ENCODE measurements at regions not wholly inside any gene's neighbourhood (a gene's known extent, or its start where the extent isn't known, plus 50 kb on each side); places are given as distances from the start of the nearest gene placed in this dataset.

- peak; percentile 14 for TF ChIP-seq CTCF (IDR thresholded peaks at IDR 0.05; ENCODE audit: insufficient read depth, low read length)
- DNase-seq (ENCODE audit: low read depth): peak; percentile 50
These were observed 521.6 kb downstream of the PLPP3 start for GRCh38 chr1:56057466-56058405.

GRCh38 chr1:56056438-56057287 lies 522.7 kb downstream of the PLPP3 start:
- TF ChIP-seq CTCF (IDR thresholded peaks at IDR 0.05; ENCODE audit: insufficient read depth, low read length): no peak
- DNase-seq (ENCODE audit: low read depth): peak; percentile 67
- H3K4me3 ChIP-seq (ENCODE audit: low read depth, low read length): no peak overlapping the region

More at GRCh38 chr1:56057466-56058405, 521.6 kb downstream of the PLPP3 start:
- H3K4me3 ChIP-seq (ENCODE audit: low read depth, low read length): no peak overlapping the region

- H3K4me3 ChIP-seq (ENCODE audit: low read depth, low read length): no peak overlapping the region
- no peak for TF ChIP-seq CTCF (IDR thresholded peaks at IDR 0.05; ENCODE audit: insufficient read depth, low read length)
- no peak for DNase-seq (ENCODE audit: low read depth)
These were observed 524.4 kb downstream of the PLPP3 start for GRCh38 chr1:56054959-56055358.

- no peak for DNase-seq (ENCODE audit: low read depth)
- no peak overlapping the region for H3K4me3 ChIP-seq (ENCODE audit: low read depth, low read length)
These were observed 527.3 kb downstream of the PLPP3 start for GRCh38 chr1:56052041-56052440.

GRCh38 chr1:56050911-56051310 lies 528.5 kb downstream of the PLPP3 start:
- DNase-seq (ENCODE audit: low read depth): no peak
- no peak for TF ChIP-seq CTCF (IDR thresholded peaks at IDR 0.05; ENCODE audit: insufficient read depth, low read length)
- H3K4me3 ChIP-seq (ENCODE audit: low read depth, low read length): no peak overlapping the region

More at GRCh38 chr1:56052041-56052440, 527.3 kb downstream of the PLPP3 start:
- TF ChIP-seq CTCF (IDR thresholded peaks at IDR 0.05; ENCODE audit: insufficient read depth, low read length): no peak

- H3K4me3 ChIP-seq (ENCODE audit: low read depth, low read length): no peak overlapping the region
- no peak for TF ChIP-seq CTCF (IDR thresholded peaks at IDR 0.05; ENCODE audit: insufficient read depth, low read length)
- no peak for DNase-seq (ENCODE audit: low read depth)
These were observed 533.9 kb downstream of the PLPP3 start for GRCh38 chr1:56045477-56045876.
